ENCODE measurements at regions not wholly inside any gene's neighbourhood (a gene's known extent, or its start where the extent isn't known, plus 50 kb on each side); places are given as distances from the start of the nearest gene placed in this dataset.

GRCh38 chr10:21308946-21309345, 216.5 kb downstream of the SKIDA1 start:
- Histone ChIP-seq H3K9me3 (ENCODE audit: insufficient read depth, low read length) (no peaks in the 10 kb centered on the region), H3K36me3 (ENCODE audit: insufficient read depth, insufficient read length, low read length) (no peaks in the 10 kb centered on the region), H3K4me1 (ENCODE audit: insufficient read depth, insufficient read length) (no peaks in the 10 kb centered on the region), H3K27me3 (ENCODE audit: insufficient read depth, insufficient read length) (no peaks in the 10 kb centered on the region), H3K4me3 (ENCODE audit: insufficient read length, low read depth) (no peak overlapping the region), H3K9ac (ENCODE audit: insufficient read length, low read depth) (no peak overlapping the region)
- no peak for DNase-seq (ENCODE audit: low read depth, low spot score)
- TF ChIP-seq SUZ12 (IDR thresholded peaks at IDR 0.05; ENCODE audit: extremely low read depth, insufficient read depth, insufficient read length) = no peak
- no peak for TF ChIP-seq YY1 (IDR thresholded peaks at IDR 0.05; ENCODE audit: insufficient read depth, insufficient read length)
- no peak for TF ChIP-seq ZNF274 (IDR thresholded peaks at IDR 0.05; ENCODE audit: low read depth, low read length)

- Histone ChIP-seq H3K36me3 (ENCODE audit: insufficient read depth, insufficient read length, low read length) (no peaks in the 10 kb centered on the region), H3K9me3 (ENCODE audit: insufficient read depth, low read length) (no peaks in the 10 kb centered on the region), H3K4me1 (ENCODE audit: insufficient read depth, insufficient read length) (no peaks in the 10 kb centered on the region), H3K4me3 (ENCODE audit: insufficient read length, low read depth) (no peak overlapping the region), H3K9ac (ENCODE audit: insufficient read length, low read depth) (no peak overlapping the region), H3K27me3 (ENCODE audit: insufficient read depth, insufficient read length) (no peaks in the 10 kb centered on the region)
- DNase-seq (ENCODE audit: low read depth, low spot score) = no peak
- no peak for TF ChIP-seq YY1 (IDR thresholded peaks at IDR 0.05; ENCODE audit: insufficient read depth, insufficient read length)
- TF ChIP-seq SUZ12 (IDR thresholded peaks at IDR 0.05; ENCODE audit: extremely low read depth, insufficient read depth, insufficient read length) = no peak
- no peak for TF ChIP-seq ZNF274 (IDR thresholded peaks at IDR 0.05; ENCODE audit: low read depth, low read length)
Measured at GRCh38 chr10:21308018-21308417, 217.5 kb downstream of the SKIDA1 start.

GRCh38 chr10:21304608-21305007, 220.9 kb downstream of the SKIDA1 start:
- no peak for DNase-seq (ENCODE audit: low read depth, low spot score)
- TF ChIP-seq SUZ12 (IDR thresholded peaks at IDR 0.05; ENCODE audit: extremely low read depth, insufficient read depth, insufficient read length) = no peak
- no peak for TF ChIP-seq YY1 (IDR thresholded peaks at IDR 0.05; ENCODE audit: insufficient read depth, insufficient read length)
- TF ChIP-seq ZNF274 (IDR thresholded peaks at IDR 0.05; ENCODE audit: low read depth, low read length) = no peak
- no peaks in the 10 kb centered on the region for H3K36me3 ChIP-seq (ENCODE audit: insufficient read depth, insufficient read length, low read length)
- no peaks in the 10 kb centered on the region for H3K9me3 ChIP-seq (ENCODE audit: insufficient read depth, low read length)
- peaks cover 2% of the 10 kb centered on the region for H3K4me1 ChIP-seq (ENCODE audit: insufficient read depth, insufficient read length)
- no peaks in the 10 kb centered on the region for H3K27me3 ChIP-seq (ENCODE audit: insufficient read depth, insufficient read length)
- H3K9ac ChIP-seq (ENCODE audit: insufficient read length, low read depth) = no peak overlapping the region
- H3K4me3 ChIP-seq (ENCODE audit: insufficient read length, low read depth) = no peak overlapping the region

- H3K36me3 ChIP-seq (ENCODE audit: insufficient read depth, insufficient read length, low read length) = no peaks in the 10 kb centered on the region
- no peaks in the 10 kb centered on the region for H3K9me3 ChIP-seq (ENCODE audit: insufficient read depth, low read length)
- TF ChIP-seq YY1 (IDR thresholded peaks at IDR 0.05; ENCODE audit: insufficient read depth, insufficient read length) = no peak
- TF ChIP-seq SUZ12 (IDR thresholded peaks at IDR 0.05; ENCODE audit: extremely low read depth, insufficient read depth, insufficient read length) = no peak
- TF ChIP-seq ZNF274 (IDR thresholded peaks at IDR 0.05; ENCODE audit: low read depth, low read length) = no peak
- H3K4me3 ChIP-seq (ENCODE audit: insufficient read length, low read depth) = no peak overlapping the region
- no peak overlapping the region for H3K9ac ChIP-seq (ENCODE audit: insufficient read length, low read depth)
- peaks cover 2% of the 10 kb centered on the region for H3K4me1 ChIP-seq (ENCODE audit: insufficient read depth, insufficient read length)
- H3K27me3 ChIP-seq (ENCODE audit: insufficient read depth, insufficient read length) = no peaks in the 10 kb centered on the region
- no peak for DNase-seq (ENCODE audit: low read depth, low spot score)
Measured at GRCh38 chr10:21304198-21304597, 221.3 kb downstream of the SKIDA1 start.

GRCh38 chr10:21300551-21300950, 224.9 kb downstream of the SKIDA1 start:
- Histone ChIP-seq H3K4me3 (ENCODE audit: insufficient read length, low read depth) (no peak overlapping the region), H3K9ac (ENCODE audit: insufficient read length, low read depth) (no peak overlapping the region), H3K9me3 (ENCODE audit: insufficient read depth, low read length) (no peaks in the 10 kb centered on the region), H3K4me1 (ENCODE audit: insufficient read depth, insufficient read length) (peaks cover 6% of the 10 kb centered on the region), H3K27me3 (ENCODE audit: insufficient read depth, insufficient read length) (no peaks in the 10 kb centered on the region), H3K36me3 (ENCODE audit: insufficient read depth, insufficient read length, low read length) (no peaks in the 10 kb centered on the region)
- no peak for DNase-seq (ENCODE audit: low read depth, low spot score)
- no peak for TF ChIP-seq SUZ12 (IDR thresholded peaks at IDR 0.05; ENCODE audit: extremely low read depth, insufficient read depth, insufficient read length)
- no peak for TF ChIP-seq YY1 (IDR thresholded peaks at IDR 0.05; ENCODE audit: insufficient read depth, insufficient read length)
- no peak for TF ChIP-seq ZNF274 (IDR thresholded peaks at IDR 0.05; ENCODE audit: low read depth, low read length)

GRCh38 chr10:21299330-21299729, 226.2 kb downstream of the SKIDA1 start:
- Histone ChIP-seq H3K4me1 (ENCODE audit: insufficient read depth, insufficient read length) (peaks cover 6% of the 10 kb centered on the region), H3K36me3 (ENCODE audit: insufficient read depth, insufficient read length, low read length) (no peaks in the 10 kb centered on the region), H3K4me3 (ENCODE audit: insufficient read length, low read depth) (no peak overlapping the region), H3K9ac (ENCODE audit: insufficient read length, low read depth) (no peak overlapping the region), H3K9me3 (ENCODE audit: insufficient read depth, low read length) (no peaks in the 10 kb centered on the region), H3K27me3 (ENCODE audit: insufficient read depth, insufficient read length) (no peaks in the 10 kb centered on the region)
- no peak for TF ChIP-seq SUZ12 (IDR thresholded peaks at IDR 0.05; ENCODE audit: extremely low read depth, insufficient read depth, insufficient read length)
- no peak for TF ChIP-seq YY1 (IDR thresholded peaks at IDR 0.05; ENCODE audit: insufficient read depth, insufficient read length)
- TF ChIP-seq ZNF274 (IDR thresholded peaks at IDR 0.05; ENCODE audit: low read depth, low read length) = no peak
- no peak for DNase-seq (ENCODE audit: low read depth, low spot score)

- Histone ChIP-seq H3K4me3 (ENCODE audit: insufficient read length, low read depth) (no peak overlapping the region), H3K36me3 (ENCODE audit: insufficient read depth, insufficient read length, low read length) (no peaks in the 10 kb centered on the region), H3K9me3 (ENCODE audit: insufficient read depth, low read length) (no peaks in the 10 kb centered on the region), H3K9ac (ENCODE audit: insufficient read length, low read depth) (no peak overlapping the region), H3K27me3 (ENCODE audit: insufficient read depth, insufficient read length) (no peaks in the 10 kb centered on the region), H3K4me1 (ENCODE audit: insufficient read depth, insufficient read length) (peaks cover 6% of the 10 kb centered on the region)
- no peak for DNase-seq (ENCODE audit: low read depth, low spot score)
- TF ChIP-seq ZNF274 (IDR thresholded peaks at IDR 0.05; ENCODE audit: low read depth, low read length) (no peak), YY1 (IDR thresholded peaks at IDR 0.05; ENCODE audit: insufficient read depth, insufficient read length) (no peak), SUZ12 (IDR thresholded peaks at IDR 0.05; ENCODE audit: extremely low read depth, insufficient read depth, insufficient read length) (no peak)
Measured at GRCh38 chr10:21298701-21299100, 226.8 kb downstream of the SKIDA1 start.

Measured in NT2/D1 (cell line).